ENCODE measurements at regions not wholly inside any gene's neighbourhood (a gene's known extent, or its start where the extent isn't known, plus 50 kb on each side); places are given as distances from the start of the nearest gene placed in this dataset.

- TF ChIP-seq CTCF (IDR thresholded peaks at IDR 0.05; ENCODE audit: insufficient read depth, low read length) (no peak), POLR2AphosphoS5 (IDR thresholded peaks at IDR 0.05; ENCODE audit: low read depth) (no peak), SPI1 (IDR thresholded peaks at IDR 0.05; ENCODE audit: borderline replicate concordance, low read depth) (no peak), GABPA (IDR thresholded peaks at IDR 0.05; ENCODE audit: low read depth) (no peak), REST (IDR thresholded peaks at IDR 0.05; ENCODE audit: insufficient replicate concordance, low read depth) (no peak)
- H3K27me3 ChIP-seq (ENCODE audit: insufficient read depth, poor library complexity, severe bottlenecking): no peaks in the 10 kb centered on the region
- H3K4me3 ChIP-seq (replicated peaks; ENCODE audit: insufficient read depth, low read length): no peak overlapping the region
- DNase-seq (ENCODE audit: low read depth in 1 of 2, low spot score in 1 of 2): no peak
- H3K27ac ChIP-seq (replicated peaks): no peak overlapping the region
These were observed 127.7 kb downstream of the RBMX2 start for GRCh38 chrX:130529531-130529930.

- no peak overlapping the region for H3K27ac ChIP-seq (replicated peaks)
- no peak for DNase-seq (ENCODE audit: low read depth in 1 of 2, low spot score in 1 of 2)
- no peak overlapping the region for H3K4me3 ChIP-seq (replicated peaks; ENCODE audit: insufficient read depth, low read length)
- TF ChIP-seq GABPA (IDR thresholded peaks at IDR 0.05; ENCODE audit: low read depth) (no peak), CTCF (IDR thresholded peaks at IDR 0.05; ENCODE audit: insufficient read depth, low read length) (no peak), POLR2AphosphoS5 (IDR thresholded peaks at IDR 0.05; ENCODE audit: low read depth) (no peak), SPI1 (IDR thresholded peaks at IDR 0.05; ENCODE audit: borderline replicate concordance, low read depth) (no peak), REST (IDR thresholded peaks at IDR 0.05; ENCODE audit: insufficient replicate concordance, low read depth) (no peak)
- no peaks in the 10 kb centered on the region for H3K27me3 ChIP-seq (ENCODE audit: insufficient read depth, poor library complexity, severe bottlenecking)
These were observed 129.3 kb downstream of the RBMX2 start for GRCh38 chrX:130531066-130531465.

GRCh38 chrX:130539721-130540321 is 138.0 kb downstream of the RBMX2 start:
- Histone ChIP-seq H3K4me3 (replicated peaks; ENCODE audit: insufficient read depth, low read length) (no peak overlapping the region), H3K27me3 (ENCODE audit: insufficient read depth, poor library complexity, severe bottlenecking) (no peaks in the 10 kb centered on the region), H3K27ac (replicated peaks) (no peak overlapping the region)
- peak; percentile 6 to 56 for DNase-seq (ENCODE audit: low read depth in 1 of 2, low spot score in 1 of 2)
- TF ChIP-seq SPI1 (IDR thresholded peaks at IDR 0.05; ENCODE audit: borderline replicate concordance, low read depth): no peak
- TF ChIP-seq GABPA (IDR thresholded peaks at IDR 0.05; ENCODE audit: low read depth): no peak
- TF ChIP-seq CTCF (IDR thresholded peaks at IDR 0.05; ENCODE audit: insufficient read depth, low read length): peak; percentile 11
